ENCODE measurements at regions not wholly inside any gene's neighbourhood (a gene's known extent, or its start where the extent isn't known, plus 50 kb on each side); places are given as distances from the start of the nearest gene placed in this dataset.

DNA sequence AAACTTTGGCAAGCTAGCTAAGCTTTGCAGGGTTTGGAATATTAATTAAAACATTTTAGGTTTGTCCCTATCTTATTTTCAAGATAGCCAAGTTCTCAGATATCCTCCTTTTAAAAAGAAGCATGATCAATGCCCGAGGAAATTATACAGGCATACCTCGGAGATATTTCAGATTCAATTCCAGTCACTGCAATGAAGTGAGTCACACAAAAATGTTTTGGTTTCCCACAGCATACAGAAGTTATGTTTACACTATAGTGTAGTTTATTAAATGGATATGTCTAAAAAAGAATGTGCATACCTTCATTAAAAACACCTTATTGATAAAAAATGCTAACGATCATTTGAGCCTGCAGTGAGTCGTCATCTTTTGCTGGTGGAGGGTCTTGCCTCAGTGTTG is 382.9 kb upstream of the NPVF start:
- no TSS peak for BruUV-seq (replicated peaks)
- no peaks in the 10 kb centered on the region for H3K4me1 ChIP-seq (ENCODE audit: insufficient read depth, low read length, poor library complexity, severe bottlenecking)
- H3K79me2 ChIP-seq (ENCODE audit: insufficient read depth, low read depth, low read length) = no peaks in the 10 kb centered on the region; the same call in 1 of the 2 replicates
- no peak for DNase-seq (ENCODE audit: low spot score)
- H3K9me3 ChIP-seq (ENCODE audit: low read length) = no peaks in the 10 kb centered on the region
- no peak overlapping the region for H3K4me3 ChIP-seq (ENCODE audit: low read depth, low read length, poor library complexity, severe bottlenecking)
- no peak for TF ChIP-seq EZH2phosphoT487 (IDR thresholded peaks at IDR 0.05; ENCODE audit: borderline replicate concordance, low read depth, low read length)
- TF ChIP-seq, protein P1, sequence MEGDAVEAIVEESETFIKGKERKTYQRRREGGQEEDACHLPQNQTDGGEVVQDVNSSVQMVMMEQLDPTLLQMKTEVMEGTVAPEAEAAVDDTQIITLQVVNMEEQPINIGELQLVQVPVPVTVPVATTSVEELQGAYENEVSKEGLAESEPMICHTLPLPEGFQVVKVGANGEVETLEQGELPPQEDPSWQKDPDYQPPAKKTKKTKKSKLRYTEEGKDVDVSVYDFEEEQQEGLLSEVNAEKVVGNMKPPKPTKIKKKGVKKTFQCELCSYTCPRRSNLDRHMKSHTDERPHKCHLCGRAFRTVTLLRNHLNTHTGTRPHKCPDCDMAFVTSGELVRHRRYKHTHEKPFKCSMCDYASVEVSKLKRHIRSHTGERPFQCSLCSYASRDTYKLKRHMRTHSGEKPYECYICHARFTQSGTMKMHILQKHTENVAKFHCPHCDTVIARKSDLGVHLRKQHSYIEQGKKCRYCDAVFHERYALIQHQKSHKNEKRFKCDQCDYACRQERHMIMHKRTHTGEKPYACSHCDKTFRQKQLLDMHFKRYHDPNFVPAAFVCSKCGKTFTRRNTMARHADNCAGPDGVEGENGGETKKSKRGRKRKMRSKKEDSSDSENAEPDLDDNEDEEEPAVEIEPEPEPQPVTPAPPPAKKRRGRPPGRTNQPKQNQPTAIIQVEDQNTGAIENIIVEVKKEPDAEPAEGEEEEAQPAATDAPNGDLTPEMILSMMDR (conservative IDR thresholded peaks at IDR 0.05; ENCODE audit: low read length) = no peak
- H4K20me1 ChIP-seq (ENCODE audit: insufficient read depth, low read length) = no peaks in the 10 kb centered on the region
- ChIA-PET POLR2A (interaction anchor here (1.7 kb wide), 1 partner anchor 10 kb away, joined by 4 read pairs; no protein-coding TSS in a partner anchor), CTCF (ENCODE audit: unreplicated experiment) (no interaction called here)
- H3K9me2 ChIP-seq (ENCODE audit: insufficient read depth, low read length) = no peaks in the 10 kb centered on the region
- intact Hi-C loops (cut with micrococcal nuclease; ENCODE audit: unreplicated experiment) = no loop called here
- H2AFZ ChIP-seq (ENCODE audit: low read length) = no peak overlapping the region
- no peaks in the 10 kb centered on the region for H3K36me3 ChIP-seq (ENCODE audit: insufficient read depth, low read length)
- H3K27ac ChIP-seq (ENCODE audit: low read depth, low read length, poor library complexity, severe bottlenecking) = no peak overlapping the region
- H3K4me2 ChIP-seq (ENCODE audit: low read length) = no peak overlapping the region

DNA sequence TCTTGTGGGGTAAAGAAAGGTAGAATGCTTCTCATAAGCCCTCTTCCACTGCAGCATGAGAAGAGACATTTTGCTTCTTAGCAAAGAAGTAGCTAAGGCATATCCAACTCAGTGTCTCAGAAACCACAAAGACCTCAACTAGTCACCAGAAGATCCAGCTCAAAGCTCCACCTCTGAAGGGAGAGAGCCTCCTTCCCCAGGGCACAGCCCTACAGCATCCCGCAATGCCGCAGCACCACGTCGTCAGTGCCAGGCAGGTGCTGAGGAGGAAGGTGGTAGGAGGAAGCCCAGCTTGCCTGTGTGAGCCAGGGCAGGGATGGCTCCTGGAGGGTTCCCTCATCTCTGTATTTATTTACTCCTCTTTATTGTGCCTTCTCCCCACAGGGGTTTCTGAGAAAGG is 385.6 kb upstream of the NPVF start:
- H2AFZ ChIP-seq (ENCODE audit: low read length) = no peak overlapping the region
- no peaks in the 10 kb centered on the region for H3K9me2 ChIP-seq (ENCODE audit: insufficient read depth, low read length)
- intact Hi-C loops (cut with micrococcal nuclease; ENCODE audit: unreplicated experiment) = no loop called here
- DNase-seq (ENCODE audit: low spot score) = no peak
- BruUV-seq (replicated peaks) = no TSS peak
- H3K4me3 ChIP-seq (ENCODE audit: low read depth, low read length, poor library complexity, severe bottlenecking) = no peak overlapping the region
- H3K36me3 ChIP-seq (ENCODE audit: insufficient read depth, low read length) = no peaks in the 10 kb centered on the region
- no peak for TF ChIP-seq EZH2phosphoT487 (IDR thresholded peaks at IDR 0.05; ENCODE audit: borderline replicate concordance, low read depth, low read length)
- TF ChIP-seq, protein P1 (conservative IDR thresholded peaks at IDR 0.05; ENCODE audit: low read length) = no peak
- H3K9me3 ChIP-seq (ENCODE audit: low read length) = no peaks in the 10 kb centered on the region
- no peaks in the 10 kb centered on the region for H3K4me1 ChIP-seq (ENCODE audit: insufficient read depth, low read length, poor library complexity, severe bottlenecking)
- H3K27ac ChIP-seq (ENCODE audit: low read depth, low read length, poor library complexity, severe bottlenecking) = no peak overlapping the region
- no peak overlapping the region for H3K4me2 ChIP-seq (ENCODE audit: low read length)
- ChIA-PET POLR2A (no interaction called here), CTCF (ENCODE audit: unreplicated experiment) (no interaction called here)
- H4K20me1 ChIP-seq (ENCODE audit: insufficient read depth, low read length) = no peaks in the 10 kb centered on the region
- H3K79me2 ChIP-seq (ENCODE audit: insufficient read depth, low read depth, low read length) = no peaks in the 10 kb centered on the region; the same call in 1 of the 2 replicates

GRCh38 chr7:25614415-25614814 is 386.1 kb upstream of the NPVF start:
- CTCF ChIA-PET (ENCODE audit: unreplicated experiment) = no interaction called here
- POLR2A ChIA-PET = interaction anchor here (1.8 kb wide), 1 partner anchor 9 kb away, joined by 3 read pairs; no protein-coding TSS in a partner anchor
- no peak for DNase-seq (ENCODE audit: low spot score)
- TF ChIP-seq, protein P1 (conservative IDR thresholded peaks at IDR 0.05; ENCODE audit: low read length) = no peak
- no peak for TF ChIP-seq EZH2phosphoT487 (IDR thresholded peaks at IDR 0.05; ENCODE audit: borderline replicate concordance, low read depth, low read length)
- no peaks in the 10 kb centered on the region for H3K9me3 ChIP-seq (ENCODE audit: low read length)
- no peak overlapping the region for H3K4me3 ChIP-seq (ENCODE audit: low read depth, low read length, poor library complexity, severe bottlenecking)
- intact Hi-C loops (cut with micrococcal nuclease; ENCODE audit: unreplicated experiment) = no loop called here
- no peaks in the 10 kb centered on the region for H3K4me1 ChIP-seq (ENCODE audit: insufficient read depth, low read length, poor library complexity, severe bottlenecking)
- no peaks in the 10 kb centered on the region for H4K20me1 ChIP-seq (ENCODE audit: insufficient read depth, low read length)
- no peak overlapping the region for H3K4me2 ChIP-seq (ENCODE audit: low read length)
- no peak overlapping the region for H2AFZ ChIP-seq (ENCODE audit: low read length)
- H3K36me3 ChIP-seq (ENCODE audit: insufficient read depth, low read length) = no peaks in the 10 kb centered on the region
- H3K27ac ChIP-seq (ENCODE audit: low read depth, low read length, poor library complexity, severe bottlenecking) = no peak overlapping the region
- H3K9me2 ChIP-seq (ENCODE audit: insufficient read depth, low read length) = no peaks in the 10 kb centered on the region
- no peaks in the 10 kb centered on the region; the same call in 1 of the 2 replicates for H3K79me2 ChIP-seq (ENCODE audit: insufficient read depth, low read depth, low read length)
- no TSS peak for BruUV-seq (replicated peaks)

Data from OCI-LY7 (cell line).